Mammary epithelial cell (primary cell): ENCODE measurements at regions not wholly inside any gene's neighbourhood (a gene's known extent, or its start where the extent isn't known, plus 50 kb on each side); places are given as distances from the start of the nearest gene placed in this dataset.

Experiments
- CTCF ChIP-seq, 2 donors: IDR thresholded peaks in 1 of 2; conservative IDR thresholded peaks in 1 of 2; 2 replicates each; pipeline ENCODE4 v1.5.1; 2011 to 2012; ENCODE audit warnings: inconsistent platforms in 2 of 2, low read length in 2 of 2, mild to moderate bottlenecking in 2 of 2, control low read depth in 1 of 2, low read depth in 1 of 2; ENCODE audit not compliant: insufficient read depth in 1 of 2; ENCODE audit errors: extremely low read depth in 1 of 2
- EZH2 ChIP-seq: IDR thresholded peaks from 2 replicates; pipeline ENCODE4 v1.6.1; 2012; ENCODE audit warnings: low read length, inconsistent platforms, borderline replicate concordance

- no peak for TF ChIP-seq CTCF (conservative IDR thresholded peaks at IDR 0.05 in 1 of 2, IDR thresholded peaks at IDR 0.05 in 1 of 2; ENCODE audit: extremely low read depth in 1 of 2, insufficient read depth in 1 of 2, low read depth in 1 of 2, low read length in 2 of 2)
- TF ChIP-seq EZH2: no peak
Observed at GRCh38 chr14:32004300-32004699, 72.8 kb upstream of the ARHGAP5 start.
